Activated CD4-positive, alpha-beta T cell treated with anti-CD3 and anti-CD28 coated beads, Interleukin-2, amount 50 U/mL, for 16 hours (primary cell): ENCODE measurements at regions not wholly inside any gene's neighbourhood (a gene's known extent, or its start where the extent isn't known, plus 50 kb on each side); places are given as distances from the start of the nearest gene placed in this dataset.
"Not testable (repeated sequence)": the region's sequence is repeated elsewhere in the genome, so short reads cannot be mapped to it uniquely, and the experiment has no call there.

Experiments
- DNase-seq: peaks from one replicate; pipeline ENCODE4 v3.0.0-alpha.2; 2020

- no peak for DNase-seq
Observed at GRCh38 chr4:162586266-162586665, 422.5 kb upstream of the FSTL5 start.

- DNase-seq, result no peak
Observed at GRCh38 chr4:162582180-162582579, 418.4 kb upstream of the FSTL5 start.

GRCh38 chr4:162565730-162566129 lies 401.9 kb upstream of the FSTL5 start:
- DNase-seq, result no peak

GRCh38 chr4:162560073-162560472 lies 396.3 kb upstream of the FSTL5 start:
- no peak for DNase-seq

GRCh38 chr4:162557516-162558106 lies 393.8 kb upstream of the FSTL5 start:
- no peak for DNase-seq

- DNase-seq, result no peak
Observed at GRCh38 chr4:162535121-162535520, 371.3 kb upstream of the FSTL5 start.

- no peak for DNase-seq
Observed at GRCh38 chr4:162523171-162523570, 359.4 kb upstream of the FSTL5 start.

- no peak for DNase-seq
Observed at GRCh38 chr4:162522724-162523123, 358.9 kb upstream of the FSTL5 start.

- DNase-seq, result no peak
Observed at GRCh38 chr4:162510937-162511336, 347.1 kb upstream of the FSTL5 start.

- DNase-seq, result no peak
Observed at GRCh38 chr4:162510115-162510514, 346.3 kb upstream of the FSTL5 start.

GRCh38 chr4:162509333-162509732 lies 345.5 kb upstream of the FSTL5 start:
- DNase-seq, result no peak

- DNase-seq, result no peak
Observed at GRCh38 chr4:162506253-162506652, 342.5 kb upstream of the FSTL5 start.

GRCh38 chr4:162503868-162504267 lies 340.1 kb upstream of the FSTL5 start:
- DNase-seq, result no peak

- DNase-seq, result no peak
Observed at GRCh38 chr4:162502109-162502508, 338.3 kb upstream of the FSTL5 start.

- DNase-seq, result no peak
Observed at GRCh38 chr4:162499478-162499877, 335.7 kb upstream of the FSTL5 start.

- DNase-seq, result no peak
Observed at GRCh38 chr4:162498168-162498567, 334.4 kb upstream of the FSTL5 start.

GRCh38 chr4:162497564-162498167 lies 333.9 kb upstream of the FSTL5 start:
- peak; percentile 48 for DNase-seq

- no peak for DNase-seq
Observed at GRCh38 chr4:162494935-162495334, 331.1 kb upstream of the FSTL5 start.

GRCh38 chr4:162485486-162485885 lies 321.7 kb upstream of the FSTL5 start:
- no peak for DNase-seq

GRCh38 chr4:162475246-162475645 lies 311.4 kb upstream of the FSTL5 start:
- DNase-seq, result no peak

GRCh38 chr4:162469977-162470376 lies 306.2 kb upstream of the FSTL5 start:
- DNase-seq, result no peak

- DNase-seq, result not testable (repeated sequence)
Observed at GRCh38 chr4:162465356-162465755, 301.6 kb upstream of the FSTL5 start.

GRCh38 chr4:162461952-162462351 lies 298.2 kb upstream of the FSTL5 start:
- no peak for DNase-seq

GRCh38 chr4:162458051-162458450 lies 294.3 kb upstream of the FSTL5 start:
- DNase-seq, result no peak
